Spleen (tissue), 7 donors: ENCODE measurements at regions not wholly inside any gene's neighbourhood (a gene's known extent, or its start where the extent isn't known, plus 50 kb on each side); places are given as distances from the start of the nearest gene placed in this dataset.

Experiments
- CTCF ChIP-seq, 11 experiments: fragments of 200-600 bp in 7 of 11; fragments of 450-650 bp in 4 of 11; sonication (generic) in 4 of 11; IDR thresholded peaks in 8 of 11; conservative IDR thresholded peaks in 3 of 11; 1 replicate in 7 of 11; 2 replicates in 4 of 11; pipeline versions ENCODE4 v1.4.0 to v1.8.0; 2016 to 2021; ENCODE audit warnings: antibody characterized with exemption in 11 of 11, inconsistent platforms in 4 of 11, mild to moderate bottlenecking in 1 of 11
- POLR2A ChIP-seq, 3 donors: fragments of 450-650 bp; IDR thresholded peaks; one replicate each; pipeline ENCODE4 v1.5.1; 2017; ENCODE audit warnings: antibody characterized with exemption in 3 of 3, mild to moderate bottlenecking in 1 of 3
- POLR2AphosphoS5 ChIP-seq, 3 donors: sonication (generic); formaldehyde crosslinking; IDR thresholded peaks; one replicate each; pipeline ENCODE4 v1.5.1; 2017; ENCODE audit warnings: antibody characterized with exemption in 3 of 3
- donor health status: DM: no; HTN: no; CAD: no; lungs with moderate emphysema.
- donor health status: DM: no; HTN: no; CAD: no.
- donor health status: DM: no; HTN: no; CAD: no.

- no peak for TF ChIP-seq CTCF (IDR thresholded peaks at IDR 0.05 in 8 of 11, conservative IDR thresholded peaks at IDR 0.05 in 3 of 11)
- no peak for TF ChIP-seq POLR2A (IDR thresholded peaks at IDR 0.05)
- TF ChIP-seq POLR2AphosphoS5 (IDR thresholded peaks at IDR 0.05), result no peak
Measured at GRCh38 chr5:63451188-63451587, 511.1 kb downstream of the HTR1A start.
